ENCODE measurements at regions not wholly inside any gene's neighbourhood (a gene's known extent, or its start where the extent isn't known, plus 50 kb on each side); places are given as distances from the start of the nearest gene placed in this dataset.
A peak's percentile ranks its signal among the peaks of the same experiment; 100 is the strongest.
"Not testable (repeated sequence)": the region's sequence is repeated elsewhere in the genome, so short reads cannot be mapped to it uniquely, and the experiment has no call there.

DNA sequence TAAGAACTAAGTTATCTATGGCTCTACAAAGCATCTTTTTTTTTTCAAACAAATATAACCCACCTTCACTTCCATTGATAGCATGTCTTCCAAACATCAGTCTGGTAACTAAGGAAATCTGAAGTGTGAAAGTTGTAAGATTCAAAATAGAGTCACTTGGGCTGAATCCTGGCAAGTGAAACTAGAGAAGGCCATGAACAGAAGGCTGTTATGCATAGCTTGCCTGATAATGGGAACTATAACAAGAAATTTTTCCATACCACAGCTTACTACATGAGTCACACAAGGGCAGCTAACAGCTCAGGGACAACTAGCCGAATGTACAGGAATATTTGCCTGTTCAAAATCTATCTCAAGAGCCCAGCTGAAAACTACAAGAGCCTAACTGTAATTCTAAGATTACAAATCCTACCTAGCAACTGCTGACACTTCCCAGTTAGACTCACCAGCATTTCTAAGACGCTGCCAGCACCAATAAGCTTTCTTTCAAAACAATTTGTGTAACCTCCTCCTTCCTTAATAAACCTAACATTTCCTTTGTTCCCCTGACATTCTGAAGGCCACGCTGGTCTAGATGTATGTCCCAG is 1066.5 kb downstream of the PLOD2 start:
- peak; percentile 20 for DNase-seq

DNA sequence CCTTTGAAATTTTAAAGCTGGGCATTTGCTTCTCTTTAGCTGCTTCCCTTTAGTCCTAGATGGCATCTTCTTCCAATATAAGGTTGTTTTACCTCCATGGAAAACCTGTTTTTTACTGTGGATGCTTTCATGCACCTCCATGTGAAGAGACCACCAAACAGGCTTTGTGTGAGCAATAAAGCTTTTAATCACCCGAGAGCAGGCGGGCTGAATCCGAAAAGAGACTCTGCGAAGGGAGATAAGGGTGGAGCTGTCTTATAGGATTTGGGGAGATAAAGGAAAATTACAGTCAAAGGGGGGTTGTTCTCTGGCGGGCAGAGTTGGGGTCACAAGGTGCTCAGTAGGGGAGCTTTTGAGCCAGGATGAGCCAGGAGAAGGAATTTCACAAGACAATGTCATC is 1049.8 kb downstream of the PLOD2 start:
- DNase-seq: not testable (repeated sequence)

DNA sequence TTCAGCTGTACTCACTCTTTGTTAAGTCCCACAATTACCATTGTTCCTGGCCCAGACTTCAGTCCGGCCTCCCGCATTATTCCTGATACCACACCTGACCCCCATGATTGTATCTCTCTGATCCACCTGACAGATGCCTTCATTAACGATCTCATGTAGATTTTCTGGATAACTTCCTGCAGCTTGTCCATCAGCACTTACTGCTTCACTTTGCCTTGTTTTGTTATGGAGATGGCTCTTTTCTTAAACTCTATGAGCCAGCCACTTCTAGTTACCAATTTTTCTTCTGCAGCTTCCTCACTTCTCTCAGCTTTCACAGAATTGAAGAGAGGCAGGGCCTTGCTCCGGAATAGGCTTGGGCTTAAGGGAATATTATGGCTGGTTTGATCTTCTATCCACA is 1044.2 kb downstream of the PLOD2 start:
- DNase-seq: no peak

DNA sequence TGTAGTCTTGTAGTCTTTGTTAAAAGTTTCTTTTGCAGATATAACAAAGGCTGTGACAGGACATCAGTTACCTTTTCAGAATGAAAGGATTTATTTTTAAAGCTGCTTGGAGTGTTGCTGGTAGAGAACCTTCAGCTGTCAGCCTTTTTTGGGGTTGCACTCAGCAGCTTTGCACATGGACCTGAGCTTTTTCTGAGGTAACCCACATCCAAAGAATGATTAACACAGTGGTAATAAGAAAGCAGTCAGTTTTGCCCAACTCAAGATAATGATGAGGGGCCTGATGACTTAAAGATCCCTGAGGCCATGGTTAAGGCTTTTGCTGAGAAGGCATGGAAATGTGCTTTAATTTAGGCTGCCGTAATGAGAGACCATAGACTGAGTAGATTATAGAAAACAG is 1042.7 kb downstream of the PLOD2 start:
- no peak for DNase-seq

DNA sequence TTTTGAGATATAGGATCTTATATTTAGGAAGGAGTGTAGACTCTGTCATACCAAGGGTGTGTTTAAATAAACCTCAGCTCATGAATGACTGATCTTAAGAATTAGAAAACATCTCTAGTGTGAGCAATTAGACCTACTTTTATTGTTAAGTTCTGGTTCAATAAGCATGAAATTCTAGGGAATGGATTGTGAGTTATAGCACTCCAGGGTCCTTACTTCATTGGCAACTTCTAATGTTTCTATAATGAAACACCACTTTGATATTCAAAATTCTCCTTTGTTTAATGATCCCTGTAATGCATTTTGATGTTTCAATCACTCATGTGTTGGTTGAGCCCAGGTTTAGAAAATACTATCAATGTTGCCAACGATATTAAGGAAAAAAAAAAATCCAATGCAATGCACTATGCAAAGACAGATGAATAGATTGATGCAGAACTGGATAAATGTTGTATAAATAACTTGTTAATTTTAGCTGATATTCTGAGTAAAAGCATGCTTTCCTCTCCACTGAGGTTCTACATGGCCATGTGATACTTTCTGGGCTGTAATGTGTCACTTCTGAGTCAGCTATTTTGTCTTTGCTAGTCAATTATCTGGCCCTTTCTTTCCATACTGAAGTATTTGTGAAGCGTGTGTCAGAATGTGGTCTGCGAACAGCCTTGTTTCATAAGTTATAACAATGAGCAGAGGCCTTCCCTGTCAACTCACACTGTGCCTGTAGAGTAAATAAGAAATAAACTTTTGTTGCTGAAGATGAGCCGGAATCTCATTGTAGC is 1035.9 kb downstream of the PLOD2 start:
- no peak for DNase-seq

DNA sequence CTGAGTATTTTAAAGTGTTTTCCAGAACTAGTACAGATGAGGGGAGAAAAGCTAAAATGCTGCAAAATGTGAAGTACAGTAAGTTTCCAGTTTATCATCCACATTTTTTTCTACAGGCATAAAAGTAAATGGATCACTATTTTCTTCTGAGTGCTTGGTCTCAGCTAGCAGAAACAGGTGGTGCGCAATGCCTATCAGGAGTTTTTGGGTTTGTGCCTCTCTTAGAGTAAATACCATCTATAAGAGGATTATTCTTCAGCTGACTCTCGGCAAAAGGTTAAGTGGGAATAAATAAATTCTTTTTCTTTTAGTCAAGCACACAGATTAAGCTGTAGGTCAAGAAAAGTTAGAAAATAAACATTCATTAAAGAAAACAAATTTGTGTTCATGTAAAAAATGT is 1027.7 kb downstream of the PLOD2 start:
- no peak for DNase-seq

DNA sequence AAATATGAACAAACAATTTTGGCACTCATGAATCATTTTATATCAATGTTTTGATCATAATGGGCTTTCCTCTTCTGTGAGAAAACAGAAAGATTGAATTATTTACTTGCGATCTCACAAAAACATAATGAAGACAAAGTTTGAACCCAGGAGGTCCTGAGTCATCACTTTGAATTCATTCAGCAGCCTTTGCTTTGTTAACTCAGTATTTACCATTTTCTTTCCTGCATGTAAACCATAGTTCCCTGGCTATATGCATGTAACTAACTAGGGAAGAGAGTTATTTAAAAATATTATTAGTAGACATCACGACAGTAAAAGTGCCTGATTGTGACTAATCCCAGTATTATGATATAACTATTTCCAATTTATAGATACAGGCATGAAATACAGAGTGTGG is 1026.2 kb downstream of the PLOD2 start:
- DNase-seq: no peak

DNA sequence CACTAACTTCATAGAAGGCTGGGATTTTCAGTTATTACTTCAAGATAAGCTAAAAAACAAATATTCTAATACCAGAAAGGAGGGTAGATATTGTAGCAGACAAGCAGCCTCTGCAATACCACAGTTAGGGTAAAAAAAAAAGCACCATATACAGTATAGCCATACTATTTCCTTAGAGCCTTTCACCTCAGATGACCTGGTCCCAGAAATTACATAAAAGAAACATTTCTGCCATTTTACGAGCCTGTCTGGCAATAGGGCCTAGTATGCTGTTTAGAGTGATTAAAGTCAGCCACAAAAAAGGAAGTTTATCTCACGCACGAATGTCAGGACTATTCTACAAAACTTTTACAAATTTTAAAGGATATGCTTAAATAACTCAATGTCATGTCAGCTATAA is 1016.6 kb downstream of the PLOD2 start:
- no peak for DNase-seq

DNA sequence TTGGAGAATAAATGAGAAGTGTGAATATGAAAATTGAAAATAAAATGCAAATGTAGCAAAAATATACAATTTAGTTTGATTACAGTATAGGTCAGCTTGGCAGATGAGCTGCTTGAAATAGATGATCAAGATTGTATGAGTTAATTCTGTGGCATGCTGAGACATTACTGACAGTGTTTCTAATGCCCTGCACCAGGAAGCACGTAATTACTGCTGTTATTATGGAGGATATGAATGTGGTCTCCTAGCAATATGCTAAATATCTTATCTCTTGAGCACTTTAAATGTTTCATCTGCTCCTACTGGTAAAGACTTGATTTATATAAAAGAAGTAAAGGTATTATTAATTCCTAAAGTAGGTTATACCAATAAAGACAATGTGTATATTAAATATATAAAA is 1015.5 kb downstream of the PLOD2 start:
- peak; percentile 70 for DNase-seq

DNA sequence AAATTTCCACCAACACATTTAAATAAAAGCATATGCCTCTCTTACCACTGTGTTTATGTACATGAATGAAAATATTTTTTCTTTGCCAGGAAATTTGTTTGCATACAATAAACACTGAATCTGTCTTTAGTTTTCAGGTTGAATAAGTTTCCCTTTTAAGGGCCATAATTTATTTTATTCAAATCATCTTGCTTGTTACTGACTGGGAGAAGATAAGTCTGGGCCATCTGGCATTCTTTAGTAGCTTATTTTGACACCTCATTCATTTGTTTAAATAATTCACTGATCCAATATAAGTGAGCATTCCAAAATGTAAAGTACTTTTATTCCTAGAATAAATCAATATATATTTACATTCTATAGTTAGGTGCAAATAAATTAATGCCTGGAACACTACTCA is 1001.3 kb downstream of the PLOD2 start:
- DNase-seq: no peak

DNA sequence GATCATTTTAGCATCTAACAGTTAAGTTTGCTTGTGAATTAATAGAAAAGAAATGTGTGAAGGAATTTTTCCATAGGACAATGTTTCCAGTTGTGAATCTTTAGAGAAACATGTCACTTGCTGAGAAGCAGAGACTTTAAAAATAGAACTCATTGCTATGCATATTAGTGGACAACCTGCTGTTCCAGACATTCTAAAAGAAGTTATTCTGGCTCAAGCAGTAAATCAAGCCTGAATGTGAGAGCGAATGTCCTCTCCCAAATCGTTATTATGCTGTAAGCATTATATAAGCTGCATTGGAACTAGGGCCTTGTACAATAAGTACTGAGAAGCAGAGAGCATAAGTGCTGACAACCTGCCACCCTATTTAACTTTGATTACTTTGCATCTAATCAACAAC is 990.9 kb downstream of the PLOD2 start:
- no peak for DNase-seq

DNA sequence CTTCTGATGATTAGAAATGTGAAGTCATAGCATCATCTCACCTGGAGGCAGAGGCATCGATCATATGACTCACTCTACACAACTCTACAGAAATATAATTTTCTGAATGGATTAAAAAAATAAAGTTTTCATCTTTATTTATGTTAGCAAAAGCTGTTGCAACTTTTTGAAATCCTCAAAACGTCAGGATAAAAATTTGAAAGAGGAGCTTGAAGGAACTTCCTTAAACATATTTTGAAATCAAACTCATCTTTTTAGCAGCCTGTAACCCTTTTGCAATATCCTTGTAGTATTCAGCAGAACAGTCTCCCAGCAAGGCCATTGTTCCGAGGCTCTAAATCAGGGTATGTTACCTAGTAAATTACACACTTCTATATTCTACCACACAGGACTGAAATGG is 985.4 kb downstream of the PLOD2 start:
- no peak for DNase-seq

DNA sequence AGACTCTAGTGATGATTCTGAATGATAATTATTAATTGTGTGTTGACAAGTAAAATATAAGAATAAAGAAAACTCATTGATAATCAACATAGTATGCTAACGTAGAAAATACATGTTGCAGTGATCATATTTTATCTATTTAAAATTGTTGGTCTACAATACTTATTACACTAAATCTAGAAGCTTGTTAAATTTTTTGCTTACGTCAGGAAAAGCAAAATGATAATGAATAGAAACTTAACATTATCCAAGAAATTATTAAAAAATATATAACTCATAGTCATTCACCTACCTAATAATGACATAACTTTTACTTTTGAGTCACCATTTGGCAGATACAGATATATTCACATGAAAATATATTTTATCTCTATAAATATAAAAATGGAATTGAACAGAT is 984.1 kb downstream of the PLOD2 start:
- DNase-seq: no peak

DNA sequence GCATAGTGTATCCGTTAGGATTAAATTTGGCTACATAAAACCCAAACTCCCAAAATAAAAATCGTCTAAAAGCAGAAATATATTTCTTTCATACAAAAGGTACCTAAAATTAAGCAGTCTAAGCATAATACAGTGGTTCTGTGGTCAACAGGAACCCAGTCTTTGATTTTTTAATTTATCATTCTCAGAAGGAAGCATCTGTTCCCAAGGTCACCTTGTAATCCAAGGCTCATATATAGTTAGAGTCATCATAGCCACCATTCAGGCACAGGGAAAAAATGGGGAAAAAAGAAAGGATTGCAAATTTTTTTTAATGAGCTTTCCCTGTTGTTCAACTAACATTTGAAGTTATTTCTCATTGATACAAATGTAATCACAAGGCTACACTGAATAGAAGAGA is 983.2 kb downstream of the PLOD2 start:
- no peak for DNase-seq

DNA sequence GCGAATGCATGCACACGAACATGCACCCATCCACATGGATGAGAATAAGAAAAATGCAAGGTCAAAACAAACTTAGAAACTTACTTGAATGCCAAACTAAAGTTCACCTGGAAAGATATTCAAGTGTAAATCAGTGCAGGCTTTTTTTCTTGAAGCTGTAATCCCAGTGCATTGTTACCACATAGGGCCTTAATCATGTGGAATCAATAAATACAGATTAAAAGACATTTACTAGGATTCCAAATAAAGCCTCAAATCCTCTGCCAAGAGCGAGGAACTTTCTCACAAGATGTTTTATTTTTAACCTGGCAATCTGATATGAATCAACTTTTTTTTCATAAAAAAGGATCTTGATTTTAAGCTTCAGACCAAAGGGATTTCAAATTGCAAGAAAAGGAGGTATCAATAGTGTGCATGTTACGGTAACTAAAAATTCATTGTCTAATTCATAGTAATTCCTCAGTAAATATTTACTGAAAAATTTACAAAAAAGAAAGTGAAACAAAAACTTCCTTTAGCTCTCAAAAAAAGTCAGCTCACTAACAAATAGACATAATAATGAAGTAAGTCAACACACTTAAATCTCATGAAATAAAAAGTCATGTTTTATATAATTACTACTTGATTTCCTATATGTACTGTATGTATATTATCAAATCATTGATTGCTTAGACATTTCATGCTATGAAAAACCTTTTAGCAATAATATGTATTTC is 978.6 kb downstream of the PLOD2 start:
- no peak for DNase-seq

DNA sequence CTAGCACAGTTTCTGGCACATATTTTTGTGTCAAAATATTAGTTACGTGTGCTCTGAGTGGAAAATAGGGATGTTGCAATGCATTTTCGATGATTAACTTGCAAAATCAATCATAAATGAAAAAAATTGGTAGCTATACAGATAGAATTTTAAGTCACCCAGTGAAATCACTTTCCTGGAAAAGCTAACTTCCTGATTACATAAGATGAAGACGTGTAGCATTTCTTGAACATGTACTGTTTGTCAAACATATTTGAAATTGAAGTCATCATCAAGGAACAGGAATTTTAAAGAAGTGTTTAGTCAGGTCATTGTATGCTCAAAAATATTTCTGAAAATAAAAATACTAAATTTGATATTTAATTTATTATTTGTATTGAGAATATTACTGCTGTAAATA is 977.7 kb downstream of the PLOD2 start:
- no peak for DNase-seq

DNA sequence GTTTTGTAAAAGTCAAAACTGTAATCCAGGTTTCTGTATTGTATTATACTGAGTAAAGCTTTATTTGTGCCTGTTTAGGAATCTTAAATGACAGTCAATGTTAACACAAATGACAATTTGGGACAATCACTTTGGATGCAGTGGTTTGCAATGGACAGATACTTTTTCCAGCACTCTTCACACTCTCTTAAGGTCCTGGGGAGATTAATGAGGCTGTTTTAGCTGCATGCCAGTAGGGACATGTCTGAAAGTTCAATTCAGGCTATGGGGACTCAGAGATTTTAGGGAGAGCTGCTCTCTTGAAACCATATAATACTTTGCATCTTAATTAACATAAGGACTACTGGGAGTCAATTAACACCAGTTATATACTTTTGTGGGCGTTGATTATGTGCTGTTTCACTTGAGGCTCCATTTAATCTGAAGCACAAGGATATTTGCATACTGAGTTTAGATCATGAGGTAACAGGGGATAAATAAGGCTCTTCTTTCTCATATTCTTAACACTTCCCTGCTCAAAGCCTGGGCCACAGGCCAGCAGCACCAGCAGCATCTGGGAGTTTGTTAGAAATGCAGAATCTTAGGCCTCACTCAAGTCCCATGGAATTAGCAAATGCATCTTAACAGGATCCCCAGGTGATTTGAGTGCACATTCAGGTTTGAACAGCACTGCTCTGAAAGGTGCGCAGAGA is 972.8 kb downstream of the PLOD2 start:
- peak; percentile 36 for DNase-seq

DNA sequence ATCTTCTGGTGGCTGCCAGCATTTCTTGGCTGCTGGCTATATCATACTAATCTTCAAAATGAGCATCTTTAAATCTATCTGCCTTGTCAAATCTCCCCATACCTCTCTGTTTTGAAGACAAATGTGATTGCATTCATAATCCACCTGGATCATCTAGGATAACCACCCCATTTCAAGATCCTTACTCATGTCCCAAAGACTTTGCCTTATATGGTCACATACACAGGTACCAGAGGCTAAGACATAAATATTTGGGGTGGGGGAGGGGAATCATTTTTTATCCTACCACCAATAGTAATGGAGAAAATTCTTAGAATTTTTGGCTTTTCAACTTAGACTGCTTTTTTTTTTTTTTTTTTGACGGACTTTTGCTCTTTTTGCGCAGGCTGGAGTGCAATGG is 970.8 kb downstream of the PLOD2 start:
- no peak for DNase-seq

DNA sequence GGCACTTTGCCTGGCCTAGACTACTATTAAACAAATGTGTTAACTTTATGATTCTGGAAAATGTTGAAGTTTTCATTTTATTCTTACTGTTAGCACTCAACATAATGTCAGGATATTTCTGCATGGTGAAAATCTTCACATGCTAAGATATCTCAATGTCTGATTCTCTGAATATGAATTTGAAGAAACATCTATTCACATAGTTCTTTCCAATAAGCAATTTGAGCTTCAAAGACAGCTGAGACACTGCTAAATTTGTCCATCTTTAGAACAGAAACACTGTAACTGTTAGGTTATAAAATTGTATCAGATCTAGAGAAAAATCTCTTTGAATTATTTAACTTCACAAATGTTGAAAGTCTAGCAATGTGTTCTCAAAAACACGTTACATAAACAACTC is 970.2 kb downstream of the PLOD2 start:
- no peak for DNase-seq

DNA sequence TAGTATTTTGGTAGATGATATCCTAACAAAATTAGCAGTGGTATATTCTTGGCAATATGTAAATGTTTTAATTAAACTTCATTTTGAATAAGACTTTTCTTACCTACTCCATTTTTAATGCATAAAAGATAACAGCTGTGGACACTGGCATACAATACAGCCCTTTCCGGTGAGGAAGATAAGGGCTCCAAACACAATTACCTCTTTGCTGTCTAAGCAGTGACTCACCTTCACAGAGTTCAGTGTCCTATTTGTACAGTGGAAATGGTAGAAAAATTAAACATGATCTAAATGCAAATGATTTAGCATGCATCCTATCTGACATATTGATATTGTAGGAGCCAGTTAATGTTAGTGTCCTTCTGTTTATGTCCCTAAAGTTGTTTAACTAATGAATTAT is 969.4 kb downstream of the PLOD2 start:
- DNase-seq: no peak

DNA sequence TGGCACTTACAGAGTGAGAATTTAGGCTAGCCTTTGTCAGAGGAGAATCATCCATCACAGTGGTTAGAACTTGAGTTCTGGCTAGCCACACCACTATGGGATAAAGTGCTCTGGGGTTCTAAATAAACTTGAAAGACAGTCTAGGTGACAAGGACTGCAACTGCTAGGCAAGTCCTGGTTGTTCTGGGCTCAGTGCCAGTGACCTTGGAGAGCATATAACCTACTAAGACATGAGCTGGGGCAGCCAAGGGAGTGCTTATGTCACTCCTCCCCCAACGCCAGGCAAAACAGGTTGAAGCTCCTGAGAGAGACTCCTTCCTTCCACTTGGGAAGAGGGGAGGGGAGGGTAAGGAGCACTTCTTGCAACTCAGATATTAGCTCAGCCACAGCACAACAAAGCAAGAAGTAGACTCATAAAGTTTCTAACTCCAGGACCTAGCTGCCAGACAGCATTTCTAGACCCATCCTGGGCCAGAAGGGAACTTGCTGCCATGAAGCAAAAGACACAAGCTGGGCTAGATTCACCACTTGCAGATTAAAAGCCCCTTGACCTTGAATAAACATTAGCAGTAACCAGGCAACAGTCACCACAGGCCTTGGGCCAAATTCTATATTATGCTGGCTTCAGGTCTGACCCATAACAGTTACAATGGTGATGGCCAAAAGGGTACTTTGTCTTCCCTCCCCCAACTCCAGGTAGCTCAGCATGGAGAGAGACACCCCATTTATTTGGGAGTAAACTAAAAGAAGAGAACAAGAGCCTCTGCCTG is 963.7 kb downstream of the PLOD2 start:
- no peak for DNase-seq

DNA sequence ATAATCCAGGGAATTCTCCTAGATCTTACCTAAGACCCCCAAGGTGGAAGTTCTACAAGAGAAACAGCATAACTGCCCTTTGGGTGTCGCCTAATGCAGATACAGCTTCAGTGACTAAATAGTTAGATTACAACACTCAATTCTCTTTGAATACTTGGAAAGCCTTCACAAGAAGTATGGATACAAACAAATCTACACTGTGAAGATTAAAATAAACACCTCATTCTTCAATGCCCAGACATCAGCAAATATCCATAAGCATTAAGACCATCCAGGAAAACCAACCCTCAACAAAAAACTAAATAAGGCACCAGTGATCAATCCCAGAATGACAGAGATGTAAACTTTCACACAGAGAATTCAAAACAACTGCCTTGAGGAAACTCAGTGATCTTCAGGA is 963.2 kb downstream of the PLOD2 start:
- no peak for DNase-seq

DNA sequence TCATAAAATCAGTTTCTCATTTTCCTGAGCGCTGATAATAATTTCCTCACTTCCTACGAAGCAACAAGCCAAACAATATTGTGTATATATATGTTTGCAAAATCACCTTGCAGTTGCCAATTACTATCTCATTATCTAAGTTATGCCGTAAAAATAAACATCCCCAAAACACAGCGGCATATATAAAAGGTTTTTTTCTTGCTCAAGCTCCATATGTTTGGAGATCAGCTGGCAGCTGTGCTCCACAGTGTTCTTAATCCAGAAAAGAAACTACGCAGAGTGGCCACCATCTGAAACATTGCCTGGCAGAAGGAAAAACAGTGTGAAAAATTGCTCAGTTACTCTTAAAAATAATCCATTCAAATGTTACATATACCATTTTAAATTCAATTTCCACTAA is 951.4 kb downstream of the PLOD2 start:
- DNase-seq: no peak

All from NCI-H1436 (cell line).